ENCODE measurements at regions not wholly inside any gene's neighbourhood (a gene's known extent, or its start where the extent isn't known, plus 50 kb on each side); places are given as distances from the start of the nearest gene placed in this dataset.

- Mint-ChIP-seq H3K36me3 (ENCODE audit: low read depth) (no peaks in the 10 kb centered on the region), H3K4me3 (no peak overlapping the region), H3K4me1 (peaks cover 28% of the 10 kb centered on the region), H3K27me3 (ENCODE audit: low read depth, poor library complexity) (no peaks in the 10 kb centered on the region), H3K9me3 (peaks cover 7% of the 10 kb centered on the region), H3K27ac (peak overlapping the region; percentile 19)
- no peak for TF ChIP-seq CTCF (IDR thresholded peaks at IDR 0.05)
- no peak for DNase-seq
These were observed 434.8 kb upstream of the CHST9 start for GRCh38 chr18:27619906-27620305.

- peaks cover 7% of the 10 kb centered on the region for H3K9me3 Mint-ChIP-seq
- TF ChIP-seq CTCF (IDR thresholded peaks at IDR 0.05) = no peak
- H3K4me1 Mint-ChIP-seq = peaks cover 28% of the 10 kb centered on the region
- no peak overlapping the region for H3K4me3 Mint-ChIP-seq
- no peak overlapping the region for H3K27ac Mint-ChIP-seq
- H3K27me3 Mint-ChIP-seq (ENCODE audit: low read depth, poor library complexity) = no peaks in the 10 kb centered on the region
- no peaks in the 10 kb centered on the region for H3K36me3 Mint-ChIP-seq (ENCODE audit: low read depth)
- DNase-seq = no peak
These were observed 434.1 kb upstream of the CHST9 start for GRCh38 chr18:27619090-27619772.

DNA sequence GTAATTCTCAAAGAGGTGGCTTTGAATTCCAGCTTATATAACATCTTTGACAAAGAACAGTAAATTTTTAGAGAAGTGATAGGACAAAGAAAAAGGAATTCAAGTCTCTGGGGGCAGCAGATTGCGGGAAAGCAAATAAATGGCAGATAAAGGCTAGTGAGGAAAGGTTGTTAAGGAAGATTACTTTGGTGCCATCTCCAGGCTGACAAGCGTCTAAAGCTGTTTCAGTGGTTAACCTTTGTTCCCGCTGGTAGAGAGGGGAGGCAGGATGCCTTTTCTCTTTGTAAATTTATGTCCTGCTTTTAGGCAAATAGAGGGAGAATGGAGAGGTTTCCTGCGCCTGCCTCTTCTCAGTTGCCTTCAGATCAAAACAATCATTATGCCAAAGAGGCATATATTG, 431.2 kb upstream of the CHST9 start:
- Mint-ChIP-seq H3K27me3 (ENCODE audit: low read depth, poor library complexity) (no peaks in the 10 kb centered on the region), H3K4me3 (no peak overlapping the region), H3K4me1 (peaks cover 26% of the 10 kb centered on the region), H3K27ac (peak overlapping the region; percentile 30), H3K9me3 (peaks cover 7% of the 10 kb centered on the region), H3K36me3 (ENCODE audit: low read depth) (no peaks in the 10 kb centered on the region)
- TF ChIP-seq CTCF (IDR thresholded peaks at IDR 0.05) = no peak
- DNase-seq = no peak

- H3K4me3 Mint-ChIP-seq = no peak overlapping the region
- H3K4me1 Mint-ChIP-seq = peaks cover 19% of the 10 kb centered on the region
- peaks cover 7% of the 10 kb centered on the region for H3K9me3 Mint-ChIP-seq
- H3K36me3 Mint-ChIP-seq (ENCODE audit: low read depth) = no peaks in the 10 kb centered on the region
- H3K27me3 Mint-ChIP-seq (ENCODE audit: low read depth, poor library complexity) = no peaks in the 10 kb centered on the region
- H3K27ac Mint-ChIP-seq = no peak overlapping the region
- no peak for DNase-seq
- no peak for TF ChIP-seq CTCF (IDR thresholded peaks at IDR 0.05)
These were observed 430.1 kb upstream of the CHST9 start for GRCh38 chr18:27614951-27615844.

GRCh38 chr18:27609221-27609620, 424.1 kb upstream of the CHST9 start:
- no peak for TF ChIP-seq CTCF (IDR thresholded peaks at IDR 0.05)
- no peaks in the 10 kb centered on the region for H3K36me3 Mint-ChIP-seq (ENCODE audit: low read depth)
- no peak overlapping the region for H3K27ac Mint-ChIP-seq
- no peaks in the 10 kb centered on the region for H3K27me3 Mint-ChIP-seq (ENCODE audit: low read depth, poor library complexity)
- DNase-seq = no peak
- H3K9me3 Mint-ChIP-seq = no peaks in the 10 kb centered on the region
- no peak overlapping the region for H3K4me3 Mint-ChIP-seq
- H3K4me1 Mint-ChIP-seq = peaks cover 13% of the 10 kb centered on the region

Measured in nephron progenitor cell (in vitro differentiated cells).